ENCODE measurements at regions not wholly inside any gene's neighbourhood (a gene's known extent, or its start where the extent isn't known, plus 50 kb on each side); places are given as distances from the start of the nearest gene placed in this dataset.

DNA sequence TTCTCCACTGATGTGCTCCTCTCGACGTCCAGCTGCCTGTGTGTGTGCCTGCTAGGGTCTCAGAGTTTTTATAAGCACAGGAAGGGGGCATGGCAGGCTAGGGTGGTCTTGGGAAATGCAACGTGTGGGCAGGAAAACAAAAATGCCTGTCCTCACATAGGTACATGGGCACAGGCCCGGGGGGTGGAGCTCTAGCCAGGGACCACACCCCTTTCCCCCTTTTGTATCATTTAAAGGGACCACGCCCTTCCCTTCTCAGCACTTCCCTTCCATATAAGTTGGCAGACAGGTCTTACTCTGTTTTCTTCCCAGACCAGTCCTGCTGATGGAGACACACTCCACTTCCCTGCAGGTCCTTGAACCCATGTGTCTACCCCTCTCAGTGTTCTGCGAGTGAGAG lies 645.0 kb downstream of the CBLN2 start:
- Histone ChIP-seq H3K36me3 (no peaks in the 10 kb centered on the region), H3K4me1 (no peaks in the 10 kb centered on the region), H3K27ac (no peak overlapping the region), H3K9me3 (no peaks in the 10 kb centered on the region), H3K27me3 (no peaks in the 10 kb centered on the region), H3K4me3 (no peak overlapping the region)
- TF ChIP-seq CTCF (IDR thresholded peaks at IDR 0.05) (no peak), EP300 (IDR thresholded peaks at IDR 0.05) (no peak)
- intact Hi-C loops (cut with DNase I), result no loop called here
- 63 to 78% methylated on average over 6 of the region's 6 CpGs for WGBS, 2 donors
- no peak for DNase-seq

- H3K27ac ChIP-seq, result no peak overlapping the region
- intact Hi-C loops (cut with DNase I), result no loop called here
- no peaks in the 10 kb centered on the region for H3K36me3 ChIP-seq
- no peaks in the 10 kb centered on the region for H3K27me3 ChIP-seq
- H3K4me3 ChIP-seq, result no peak overlapping the region
- TF ChIP-seq CTCF (IDR thresholded peaks at IDR 0.05), result no peak
- TF ChIP-seq EP300 (IDR thresholded peaks at IDR 0.05), result no peak
- no peak for TF ChIP-seq POLR2A (IDR thresholded peaks at IDR 0.05)
- TF ChIP-seq POLR2AphosphoS5 (IDR thresholded peaks at IDR 0.05), result no peak
- H3K9me3 ChIP-seq, result no peaks in the 10 kb centered on the region
- DNase-seq, result no peak
- 26 to 73% methylated on average over 1 of the region's 1 CpG for WGBS, 2 donors
- H3K4me1 ChIP-seq, result no peaks in the 10 kb centered on the region
Observed at GRCh38 chr18:71887509-71887908, 656.6 kb downstream of the CBLN2 start.

DNA sequence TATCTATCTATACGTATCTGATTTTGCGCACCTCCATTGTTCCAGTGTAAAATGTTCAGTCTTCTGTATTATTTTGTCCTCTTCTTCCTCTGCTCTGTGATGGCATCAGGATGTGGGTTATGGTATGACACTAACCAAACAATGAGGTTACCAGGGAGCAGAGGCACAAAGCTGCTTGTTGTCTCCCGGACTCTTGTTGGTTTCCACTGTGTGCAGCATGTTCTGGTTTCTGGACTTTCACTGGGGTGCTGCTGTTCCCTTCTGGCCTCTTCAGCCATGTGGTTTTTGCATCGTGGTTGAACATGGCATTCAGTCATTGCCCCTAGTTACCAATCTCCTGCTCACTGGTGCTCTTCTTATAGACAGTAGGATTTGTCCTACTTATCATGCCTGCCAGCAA lies 665.9 kb downstream of the CBLN2 start:
- Histone ChIP-seq H3K27me3 (no peaks in the 10 kb centered on the region), H3K27ac (no peak overlapping the region), H3K9me3 (no peaks in the 10 kb centered on the region), H3K4me3 (no peak overlapping the region), H3K36me3 (no peaks in the 10 kb centered on the region), H3K4me1 (no peaks in the 10 kb centered on the region)
- DNase-seq, result no peak
- intact Hi-C loops (cut with DNase I), result no loop called here
- TF ChIP-seq POLR2A (IDR thresholded peaks at IDR 0.05) (no peak), POLR2AphosphoS5 (IDR thresholded peaks at IDR 0.05) (no peak), EP300 (IDR thresholded peaks at IDR 0.05) (no peak), CTCF (IDR thresholded peaks at IDR 0.05) (no peak)
- 77 to 86% methylated on average over 4 of the region's 4 CpGs for WGBS, 2 donors

- Histone ChIP-seq H3K4me3 (no peak overlapping the region), H3K36me3 (no peaks in the 10 kb centered on the region), H3K9me3 (no peaks in the 10 kb centered on the region), H3K27ac (no peak overlapping the region), H3K27me3 (no peaks in the 10 kb centered on the region), H3K4me1 (no peaks in the 10 kb centered on the region)
- no peak for DNase-seq
- TF ChIP-seq CTCF (IDR thresholded peaks at IDR 0.05) (no peak), POLR2AphosphoS5 (IDR thresholded peaks at IDR 0.05) (no peak), EP300 (IDR thresholded peaks at IDR 0.05) (no peak), POLR2A (IDR thresholded peaks at IDR 0.05) (no peak)
- WGBS, 2 donors, result 69 to 79% methylated on average over 4 of the region's 4 CpGs
- intact Hi-C loops (cut with DNase I), result no loop called here
Observed at GRCh38 chr18:71873695-71874094, 670.4 kb downstream of the CBLN2 start.

DNA sequence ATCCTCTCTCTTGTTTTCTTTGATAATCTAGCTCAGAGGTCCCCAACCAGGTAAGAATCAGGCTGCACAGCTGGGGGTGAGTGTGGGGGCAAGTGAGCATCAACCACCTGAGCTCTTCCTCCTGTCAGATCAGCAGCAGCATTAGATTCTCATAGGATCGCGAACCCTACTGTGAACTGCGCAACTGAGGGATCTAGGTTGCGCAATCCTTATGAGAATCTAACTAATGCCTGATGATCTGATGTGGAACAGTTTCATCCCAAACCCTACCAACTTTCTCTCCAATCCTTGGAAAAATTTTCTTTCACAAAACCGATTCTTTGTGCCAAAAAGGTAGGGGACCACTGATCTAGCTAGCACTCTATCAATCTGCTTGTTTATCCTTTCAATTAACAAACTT lies 678.3 kb downstream of the CBLN2 start:
- Histone ChIP-seq H3K4me1 (no peaks in the 10 kb centered on the region), H3K9me3 (no peaks in the 10 kb centered on the region), H3K27ac (no peak overlapping the region), H3K4me3 (no peak overlapping the region), H3K36me3 (no peaks in the 10 kb centered on the region), H3K27me3 (no peaks in the 10 kb centered on the region)
- TF ChIP-seq CTCF (IDR thresholded peaks at IDR 0.05) (no peak), EP300 (IDR thresholded peaks at IDR 0.05) (no peak)
- WGBS, 2 donors, result 83 to 91% methylated on average over 5 of the region's 5 CpGs
- DNase-seq, result no peak
- intact Hi-C loops (cut with DNase I), result no loop called here
